H9 (cell line): ENCODE measurements at regions not wholly inside any gene's neighbourhood (a gene's known extent, or its start where the extent isn't known, plus 50 kb on each side); places are given as distances from the start of the nearest gene placed in this dataset.

Experiments
- DNase-seq: peaks from one replicate; pipeline ENCODE4 v3.0.0-alpha.2; 2017
- H2AFZ ChIP-seq: one replicate; pipeline ENCODE4 v1.6.1; 2013; ENCODE audit warnings: mild to moderate bottlenecking, low read length, control low read depth, moderate library complexity
- H2AK5ac ChIP-seq: 2 replicates; pipeline ENCODE4 v1.6.1; 2013; ENCODE audit warnings: low read length, control low read depth, mixed read lengths; ENCODE audit not compliant: insufficient read length
- H2BK120ac ChIP-seq: one replicate; pipeline ENCODE4 v1.6.1; 2013; ENCODE audit warnings: low read depth, mild to moderate bottlenecking, low read length, control low read depth, inconsistent platforms; ENCODE audit not compliant: poor library complexity, severe bottlenecking
- H2BK12ac ChIP-seq: 2 replicates; pipeline ENCODE4 v1.6.1; 2013; ENCODE audit warnings: low read length, control low read depth, mixed read lengths, low read depth; ENCODE audit not compliant: insufficient read length
- H2BK15ac ChIP-seq: 2 replicates; pipeline ENCODE4 v1.6.1; 2013; ENCODE audit warnings: low read depth, low read length, control low read depth
- H2BK20ac ChIP-seq: one replicate; pipeline ENCODE4 v1.6.1; 2013; ENCODE audit warnings: low read depth, mild to moderate bottlenecking, low read length, control low read depth, inconsistent platforms; ENCODE audit not compliant: poor library complexity, severe bottlenecking
- H2BK5ac ChIP-seq: 2 replicates; pipeline ENCODE4 v1.6.1; 2013; ENCODE audit warnings: low read length, control low read depth, mixed read lengths; ENCODE audit not compliant: insufficient read length
- H3K14ac ChIP-seq: 2 replicates; pipeline ENCODE4 v1.6.1; 2013; ENCODE audit warnings: low read length, control low read depth; ENCODE audit not compliant: insufficient read depth
- H3K18ac ChIP-seq: 2 replicates; pipeline ENCODE4 v1.6.1; 2013; ENCODE audit warnings: low read depth, mild to moderate bottlenecking, mixed read lengths, low read length, control low read depth; ENCODE audit not compliant: insufficient read length
- H3K23ac ChIP-seq: 2 replicates; pipeline ENCODE4 v1.6.1; 2013; ENCODE audit warnings: low read length, control low read depth, mixed read lengths, low read depth; ENCODE audit not compliant: insufficient read length
- H3K23me2 ChIP-seq: 2 replicates; pipeline ENCODE4 v1.6.1; 2013; ENCODE audit warnings: low read depth, mild to moderate bottlenecking, mixed read lengths, low read length, control low read depth; ENCODE audit not compliant: insufficient read length, poor library complexity, severe bottlenecking
- H3K27ac ChIP-seq: 2 replicates; pipeline ENCODE4 v1.5.1; 2013; ENCODE audit warnings: low read length, control low read depth, mixed read lengths, low read depth; ENCODE audit not compliant: insufficient read length
- H3K27me3 ChIP-seq: 2 replicates; pipeline ENCODE4 v1.6.1; 2013; ENCODE audit warnings: low read length, control low read depth, inconsistent platforms; ENCODE audit not compliant: insufficient read depth
- H3K4ac ChIP-seq: 2 replicates; pipeline ENCODE4 v1.6.1; 2013; ENCODE audit warnings: low read depth, mild to moderate bottlenecking, control low read depth, inconsistent platforms, low read length, moderate library complexity
- H3K4me1 ChIP-seq: 2 replicates; pipeline ENCODE4 v1.6.1; 2013; ENCODE audit warnings: low read length, control low read depth, inconsistent platforms; ENCODE audit not compliant: insufficient read depth
- H3K4me2 ChIP-seq: 2 replicates; pipeline ENCODE4 v1.6.1; 2013; ENCODE audit warnings: low read length, control low read depth, mixed read lengths; ENCODE audit not compliant: insufficient read length, insufficient read depth
- H3K56ac ChIP-seq: 2 replicates; pipeline ENCODE4 v1.6.1; 2013; ENCODE audit warnings: low read depth, mild to moderate bottlenecking, mixed read lengths, low read length, control low read depth; ENCODE audit not compliant: insufficient read length
- H3K79me1 ChIP-seq: 2 replicates; pipeline ENCODE4 v1.6.1; 2013; ENCODE audit warnings: low read depth, mild to moderate bottlenecking, moderate library complexity, low read length, control low read depth, inconsistent platforms; ENCODE audit not compliant: insufficient read depth, poor library complexity, severe bottlenecking
- H3K79me2 ChIP-seq: 2 replicates; pipeline ENCODE4 v1.6.1; 2013; ENCODE audit warnings: low read length, control low read depth, inconsistent platforms; ENCODE audit not compliant: insufficient read depth
- H3K9ac ChIP-seq: 2 replicates; pipeline ENCODE4 v1.6.1; 2013; ENCODE audit warnings: low read length, control low read depth, mixed read lengths; ENCODE audit not compliant: insufficient read length; ENCODE audit errors: extremely low read depth
- H3K9me3 ChIP-seq: one replicate; pipeline ENCODE4 v1.6.1; 2013; ENCODE audit warnings: low read depth, low read length, inconsistent platforms; ENCODE audit not compliant: control insufficient read depth
- H3T11ph ChIP-seq: one replicate; pipeline ENCODE4 v1.6.1; 2013; ENCODE audit warnings: mild to moderate bottlenecking, low read length, control low read depth, inconsistent platforms
- H4K20me1 ChIP-seq: one replicate; pipeline ENCODE4 v1.6.1; 2013; ENCODE audit not compliant: control insufficient read depth, insufficient read length, insufficient read depth
- H4K5ac ChIP-seq: 2 replicates; pipeline ENCODE4 v1.6.1; 2013; ENCODE audit warnings: low read depth, mild to moderate bottlenecking, mixed read lengths, low read length, control low read depth; ENCODE audit not compliant: insufficient read length
- H4K8ac ChIP-seq: replicated peaks from 2 replicates; pipeline ENCODE4 v1.6.1; 2013; ENCODE audit warnings: low read length, control low read depth, mixed read lengths, low read depth; ENCODE audit not compliant: insufficient read length
- H4K91ac ChIP-seq: 2 replicates; pipeline ENCODE4 v1.6.1; 2013; ENCODE audit warnings: low read depth, mild to moderate bottlenecking, moderate library complexity, mixed read lengths, low read length, control low read depth; ENCODE audit not compliant: insufficient read length
- H3K27ac Mint-ChIP-seq, 3 experiments: 2 replicates in 2 of 3; 3 replicates in 1 of 3; pipeline ENCODE4 v1.8.0; 2020 to 2021; ENCODE audit warnings: mixed read lengths in 3 of 3, mild to moderate bottlenecking in 1 of 3, moderate library complexity in 1 of 3
- H3K27me3 Mint-ChIP-seq: 2 replicates; pipeline ENCODE4 v1.8.0; 2021; ENCODE audit warnings: low read depth, mild to moderate bottlenecking, moderate library complexity, mixed read lengths
- H3K36me3 Mint-ChIP-seq, 3 experiments: 2 replicates in 2 of 3; 3 replicates in 1 of 3; pipeline ENCODE4 v1.8.0; 2020 to 2021; ENCODE audit warnings: low read depth in 3 of 3, mixed read lengths in 3 of 3; ENCODE audit not compliant: insufficient read depth in 1 of 3
- H3K4me1 Mint-ChIP-seq, 2 experiments: 2 replicates each; pipeline ENCODE4 v1.8.0; 2020; ENCODE audit warnings: mixed read lengths in 2 of 2
- H3K4me3 Mint-ChIP-seq, 2 experiments: 2 replicates in 1 of 2; 3 replicates in 1 of 2; pipeline ENCODE4 v1.8.0; 2020 to 2021; ENCODE audit warnings: mild to moderate bottlenecking in 2 of 2, mixed read lengths in 2 of 2, moderate library complexity in 1 of 2
- H3K9me3 Mint-ChIP-seq, 2 experiments: 2 replicates in 1 of 2; 3 replicates in 1 of 2; pipeline ENCODE4 v1.8.0; 2020; ENCODE audit warnings: mild to moderate bottlenecking in 2 of 2, mixed read lengths in 2 of 2, moderate library complexity in 1 of 2
- CTCF ChIP-seq: fragments of 200-600 bp; sonication (generic); conservative IDR thresholded peaks from 3 replicates; pipeline ENCODE4 v1.8.0; 2021; ENCODE audit warnings: antibody characterized with exemption, mild to moderate bottlenecking
- WGBS: extraction: QIAGEN DNeasy Blood & Tissue Kit; methylation state at CpG from one replicate; pipeline ENCODE4 v1.1.7; 2013; ENCODE audit warnings: missing lambda C conversion rate, low lambda C conversion rate, mixed read lengths; ENCODE audit not compliant: insufficient read length; ENCODE audit errors: extremely low coverage; 5-methylcytosine and 5-hydroxymethylcytosine counted together

- no peaks in the 10 kb centered on the region for H3K4me1 Mint-ChIP-seq
- no peak overlapping the region for H3K4me3 Mint-ChIP-seq
- Histone ChIP-seq H3K4me2 (no peak overlapping the region), H2BK12ac (no peak overlapping the region), H3K4ac (no peak overlapping the region), H3K79me1 (no peaks in the 10 kb centered on the region), H3K18ac (no peak overlapping the region), H3K79me2 (no peaks in the 10 kb centered on the region), H3K14ac (no peak overlapping the region), H3T11ph (no peak overlapping the region), H3K27ac (no peak overlapping the region), H4K8ac (no peak overlapping the region), H2BK5ac (no peak overlapping the region), H2AFZ (no peak overlapping the region), H3K23ac (no peak overlapping the region), H2BK20ac (no peak overlapping the region), H2BK120ac (no peak overlapping the region), H4K91ac (no peak overlapping the region), H2AK5ac (no peak overlapping the region), H3K9ac (no peak overlapping the region), H4K20me1 (no peaks in the 10 kb centered on the region), H3K9me3 (no peaks in the 10 kb centered on the region), H3K23me2 (no peaks in the 10 kb centered on the region), H2BK15ac (no peak overlapping the region), H3K4me1 (no peaks in the 10 kb centered on the region), H3K27me3 (no peaks in the 10 kb centered on the region), H3K56ac (no peak overlapping the region), H4K5ac (no peak overlapping the region)
- H3K36me3 Mint-ChIP-seq = no peaks in the 10 kb centered on the region; a peak in 1 of 7 replicates
- WGBS = no CpG with 5 or more reads among the region's 3 CpGs
- H3K27ac Mint-ChIP-seq = no peak overlapping the region
- peaks cover 0 to 9% of the 10 kb centered on the region in 2 experiments; a peak in 4 of 5 replicates for H3K9me3 Mint-ChIP-seq
- no peaks in the 10 kb centered on the region for H3K27me3 Mint-ChIP-seq
- no peak for TF ChIP-seq CTCF
- DNase-seq = no peak
These were observed 332.3 kb upstream of the EPHA3 start for GRCh38 chr3:88775026-88775690.
